Stomach (tissue), 4 donors: ENCODE measurements at regions not wholly inside any gene's neighbourhood (a gene's known extent, or its start where the extent isn't known, plus 50 kb on each side); places are given as distances from the start of the nearest gene placed in this dataset.

ENCODE experiments used
- CTCF ChIP-seq, 7 experiments: fragments of 450-650 bp in 4 of 7; fragments of 200-600 bp in 3 of 7; sonication (generic) in 3 of 7; IDR thresholded peaks; one replicate each; pipeline ENCODE4 v1.5.1; 2016 to 2019; ENCODE audit warnings: antibody characterized with exemption in 7 of 7, control low read depth in 2 of 7, mild to moderate bottlenecking in 1 of 7
- POLR2A ChIP-seq, 4 donors: fragments of 450-650 bp; IDR thresholded peaks; one replicate each; pipeline ENCODE4 v1.6.1; 2016; ENCODE audit warnings: antibody characterized with exemption in 4 of 4, control low read depth in 2 of 4, mild to moderate bottlenecking in 1 of 4, moderate library complexity in 1 of 4
- POLR2AphosphoS5 ChIP-seq, 3 donors: sonication (generic); formaldehyde crosslinking; IDR thresholded peaks; one replicate each; pipeline ENCODE4 v1.6.1; 2016; ENCODE audit warnings: antibody characterized with exemption in 3 of 3

DNA sequence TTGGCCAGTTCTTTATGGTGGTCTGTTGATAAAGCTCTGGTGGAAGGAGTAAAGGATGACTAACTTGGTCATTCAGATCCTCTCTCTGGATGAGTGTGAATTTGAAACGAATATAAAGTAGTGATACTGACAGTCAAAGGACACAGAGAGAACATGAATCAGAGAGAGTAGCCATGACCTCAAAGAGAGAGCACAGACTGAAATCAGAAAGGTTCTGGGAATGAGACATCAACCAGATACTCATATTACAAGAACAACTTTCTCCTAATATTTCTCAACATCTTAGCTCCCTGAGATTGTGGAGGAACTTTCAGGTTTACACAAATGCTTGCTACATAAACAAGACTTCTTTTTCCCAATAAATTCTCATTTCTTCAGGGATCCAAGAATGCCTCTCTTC, 849.1 kb upstream of the CHAC2 start:
- TF ChIP-seq CTCF (IDR thresholded peaks at IDR 0.05) = no peak
- TF ChIP-seq POLR2A (IDR thresholded peaks at IDR 0.05) = no peak
- TF ChIP-seq POLR2AphosphoS5 (IDR thresholded peaks at IDR 0.05) = no peak
